ENCODE measurements at regions not wholly inside any gene's neighbourhood (a gene's known extent, or its start where the extent isn't known, plus 50 kb on each side); places are given as distances from the start of the nearest gene placed in this dataset.
"Not testable (repeated sequence)": the region's sequence is repeated elsewhere in the genome, so short reads cannot be mapped to it uniquely, and the experiment has no call there.

DNA sequence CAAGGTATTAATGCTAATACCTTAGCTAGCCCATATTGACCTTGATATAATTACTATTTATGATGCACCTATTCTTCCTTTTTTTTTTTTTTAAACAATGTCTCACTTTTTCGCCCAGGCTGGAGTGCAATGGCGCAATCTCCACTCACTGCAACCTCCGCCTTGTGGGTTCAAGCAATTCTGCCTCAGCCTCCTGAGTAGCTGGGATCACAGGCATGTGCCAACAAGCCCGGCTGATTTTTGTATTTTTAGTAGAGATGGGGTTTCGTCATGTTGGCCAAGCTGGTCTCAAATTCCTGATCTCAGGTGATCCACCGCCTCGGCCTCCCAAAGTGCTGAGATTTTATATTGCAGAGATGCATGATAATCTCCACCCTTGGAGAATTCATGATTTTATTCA is 1028.0 kb downstream of the MAT2B start:
- DNase-seq (ENCODE audit: low read depth, low spot score); in situ Hi-C loops (cut with HindIII; ENCODE audit: low pct_unique_long_range_greater_than_20kb, low sequenced_read_pairs): not testable (repeated sequence)

DNA sequence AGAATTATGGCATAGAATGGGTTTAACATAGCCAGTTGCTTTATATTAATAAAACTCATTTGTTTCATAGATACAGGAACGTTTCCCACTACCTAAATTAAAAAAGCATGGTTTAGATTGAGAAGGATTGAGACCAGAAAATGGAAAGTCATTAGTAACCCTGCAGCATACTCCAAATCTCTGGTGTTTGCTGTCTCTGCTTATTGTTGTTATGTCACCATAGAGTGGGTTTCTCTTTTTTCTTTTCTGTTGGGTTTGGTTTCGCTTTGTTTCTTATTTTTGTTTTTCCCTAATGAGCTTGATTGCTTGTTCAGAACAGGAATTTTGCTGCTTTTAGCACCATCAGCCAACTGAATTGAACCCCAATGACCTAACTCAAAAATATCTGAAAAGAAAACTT is 1034.8 kb downstream of the MAT2B start:
- in situ Hi-C loops (cut with HindIII; ENCODE audit: low pct_unique_long_range_greater_than_20kb, low sequenced_read_pairs) = no loop called here
- no peak for DNase-seq (ENCODE audit: low read depth, low spot score)

GRCh38 chr5:164545507-164545906 is 1040.1 kb downstream of the MAT2B start:
- DNase-seq (ENCODE audit: low read depth, low spot score) = no peak
- in situ Hi-C loops (cut with HindIII; ENCODE audit: low pct_unique_long_range_greater_than_20kb, low sequenced_read_pairs) = no loop called here

GRCh38 chr5:164553851-164554250 is 1048.4 kb downstream of the MAT2B start:
- in situ Hi-C loops (cut with HindIII; ENCODE audit: low pct_unique_long_range_greater_than_20kb, low sequenced_read_pairs) = no loop called here
- no peak for DNase-seq (ENCODE audit: low read depth, low spot score)

- DNase-seq (ENCODE audit: low read depth, low spot score) = no peak
Measured at GRCh38 chr5:164555809-164556208, 1050.4 kb downstream of the MAT2B start.

DNA sequence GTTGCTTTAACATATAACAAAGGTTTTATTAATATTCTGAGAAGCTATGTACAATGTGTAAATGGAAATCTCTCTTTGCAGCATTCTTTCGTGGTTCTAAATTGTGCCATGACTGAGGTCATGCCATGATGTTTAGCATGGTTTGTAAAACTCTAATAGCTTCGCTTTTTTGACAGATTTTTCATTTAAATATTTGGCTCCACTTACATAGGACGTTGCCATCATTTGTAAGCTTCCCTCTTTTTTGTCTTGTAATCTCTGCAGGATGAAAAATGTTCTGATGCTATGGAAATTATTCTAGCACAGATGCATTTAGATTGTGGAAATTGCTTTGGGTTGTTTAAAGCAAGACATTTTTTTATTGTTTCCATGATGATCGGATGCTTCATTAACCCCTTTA is 1054.8 kb downstream of the MAT2B start:
- in situ Hi-C loops (cut with HindIII; ENCODE audit: low pct_unique_long_range_greater_than_20kb, low sequenced_read_pairs) = no loop called here
- no peak for DNase-seq (ENCODE audit: low read depth, low spot score)

More at GRCh38 chr5:164555809-164556208, 1050.4 kb downstream of the MAT2B start:
- in situ Hi-C loops (cut with HindIII; ENCODE audit: low pct_unique_long_range_greater_than_20kb, low sequenced_read_pairs) = no loop called here

DNA sequence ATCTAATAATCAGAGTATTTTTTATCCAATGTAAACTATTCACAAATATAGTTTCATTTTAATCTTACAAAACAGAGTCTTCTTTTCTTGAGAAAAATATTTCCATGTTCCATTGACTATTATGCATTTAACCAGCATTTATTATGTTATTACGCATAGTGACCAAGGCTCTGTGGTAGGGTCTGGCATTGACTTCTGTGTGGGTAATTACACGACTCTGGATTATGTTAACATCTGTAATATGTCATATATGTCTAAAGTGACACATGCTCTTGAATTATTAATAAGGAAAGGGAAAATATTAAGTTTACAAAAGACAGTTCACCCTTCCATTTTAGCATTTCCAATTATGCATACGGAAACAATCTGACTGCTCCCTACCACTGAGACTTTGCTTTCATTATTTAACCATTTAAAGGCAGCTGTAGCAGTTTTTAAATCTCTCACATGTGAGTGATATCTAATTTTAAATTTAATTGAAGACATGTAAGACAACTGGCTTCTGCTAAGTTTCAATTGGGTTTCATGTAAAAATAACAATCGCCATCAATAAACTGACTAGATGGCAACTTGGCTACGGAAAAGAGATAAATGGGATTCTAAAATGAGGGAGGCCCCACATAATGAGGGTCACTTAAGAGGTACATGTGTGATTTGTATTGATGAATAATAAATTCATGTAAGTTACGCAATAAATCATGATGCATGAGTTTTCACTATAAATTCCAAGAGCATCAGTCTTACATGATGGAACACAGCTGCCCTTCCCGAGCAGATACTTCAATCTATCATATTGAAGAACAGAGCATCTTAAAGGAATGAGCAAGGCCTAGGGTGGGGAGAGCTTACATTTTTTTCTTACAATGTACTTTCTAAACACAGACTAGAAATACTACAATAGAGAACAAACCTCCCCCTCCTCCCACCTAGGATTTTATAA is 1056.8 kb downstream of the MAT2B start:
- in situ Hi-C loops (cut with HindIII; ENCODE audit: low pct_unique_long_range_greater_than_20kb, low sequenced_read_pairs) = no loop called here
- DNase-seq (ENCODE audit: low read depth, low spot score) = no peak

GRCh38 chr5:164563370-164563769 is 1058.0 kb downstream of the MAT2B start:
- in situ Hi-C loops (cut with HindIII; ENCODE audit: low pct_unique_long_range_greater_than_20kb, low sequenced_read_pairs) = no loop called here
- no peak for DNase-seq (ENCODE audit: low read depth, low spot score)

DNA sequence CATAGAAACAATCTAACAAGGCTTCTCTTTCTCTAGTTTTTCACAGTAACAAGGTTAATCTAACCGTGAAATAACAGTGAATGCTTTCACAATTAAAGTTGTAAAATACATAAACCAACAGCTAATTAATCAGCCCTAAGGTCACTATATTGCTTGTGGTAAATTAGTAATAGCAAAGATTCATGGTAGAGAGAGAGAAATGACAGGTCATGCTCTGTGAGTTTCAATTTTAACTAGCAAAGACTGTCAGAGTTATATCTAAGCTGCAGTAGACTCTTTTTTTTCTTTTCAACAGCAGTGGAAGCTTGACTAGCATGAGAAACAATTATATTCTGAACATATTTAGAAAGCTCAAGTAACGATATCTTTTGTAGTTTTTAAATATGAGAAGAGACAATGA is 1068.0 kb downstream of the MAT2B start:
- no peak for DNase-seq (ENCODE audit: low read depth, low spot score)
- in situ Hi-C loops (cut with HindIII; ENCODE audit: low pct_unique_long_range_greater_than_20kb, low sequenced_read_pairs) = no loop called here

DNA sequence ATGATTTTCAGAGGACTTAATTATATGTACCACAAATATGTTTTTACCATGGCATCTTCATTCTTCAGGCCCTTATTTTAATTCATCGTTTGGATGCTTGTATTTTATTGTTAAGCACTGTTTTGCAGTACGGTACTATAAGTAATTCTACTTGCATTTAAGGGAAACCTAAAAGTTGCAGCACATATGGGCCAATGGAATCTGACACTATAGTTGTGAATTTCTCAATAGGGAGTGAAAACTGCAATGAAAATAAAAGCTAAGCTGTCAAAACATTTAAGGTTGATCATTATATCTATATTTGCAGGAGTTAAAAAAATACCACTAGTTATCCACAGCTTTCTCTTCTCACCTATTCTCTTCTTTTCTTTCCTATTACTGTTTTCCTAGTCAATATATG is 1071.8 kb downstream of the MAT2B start:
- in situ Hi-C loops (cut with HindIII; ENCODE audit: low pct_unique_long_range_greater_than_20kb, low sequenced_read_pairs) = no loop called here
- no peak for DNase-seq (ENCODE audit: low read depth, low spot score)

GRCh38 chr5:164577742-164578141 is 1072.3 kb downstream of the MAT2B start:
- DNase-seq (ENCODE audit: low read depth, low spot score) = no peak
- in situ Hi-C loops (cut with HindIII; ENCODE audit: low pct_unique_long_range_greater_than_20kb, low sequenced_read_pairs) = no loop called here

DNA sequence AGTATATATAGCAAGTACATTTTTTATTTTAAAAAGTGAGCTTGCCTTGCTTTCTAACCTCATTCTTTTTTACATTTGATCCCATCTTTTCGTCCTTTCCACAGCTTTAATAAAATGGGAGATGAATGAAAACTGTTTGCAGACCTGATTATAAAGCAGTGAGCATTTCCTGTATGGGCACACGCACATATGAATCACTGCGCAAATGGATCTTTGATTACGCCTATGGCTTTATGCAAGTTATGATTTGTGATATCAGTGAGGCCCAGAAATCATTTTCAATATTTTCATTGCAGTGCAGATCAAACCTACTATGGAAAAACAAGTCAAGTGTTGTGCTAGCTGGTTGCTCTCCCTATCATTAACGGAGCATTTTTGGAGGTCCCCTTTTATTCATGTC is 1073.0 kb downstream of the MAT2B start:
- DNase-seq (ENCODE audit: low read depth, low spot score) = no peak
- in situ Hi-C loops (cut with HindIII; ENCODE audit: low pct_unique_long_range_greater_than_20kb, low sequenced_read_pairs) = no loop called here

DNA sequence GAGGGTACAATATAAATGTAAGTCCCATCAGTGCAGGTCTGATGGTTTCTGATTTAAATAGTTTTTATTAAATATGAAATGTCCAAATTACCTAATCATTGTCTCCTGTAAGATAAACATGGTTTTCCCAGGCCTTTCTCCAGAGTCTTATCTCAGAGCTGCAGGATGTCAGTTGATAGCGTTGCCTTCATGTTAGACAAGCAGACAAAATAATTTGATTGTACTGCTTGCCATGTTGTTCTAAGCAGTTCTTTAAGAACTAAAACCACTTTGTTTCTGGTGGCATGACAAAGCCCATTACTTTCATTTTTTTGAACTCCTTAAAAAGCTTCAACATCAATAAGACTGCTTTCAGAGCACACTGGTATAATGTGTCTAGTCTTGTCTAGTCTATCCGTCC is 1073.5 kb downstream of the MAT2B start:
- in situ Hi-C loops (cut with HindIII; ENCODE audit: low pct_unique_long_range_greater_than_20kb, low sequenced_read_pairs) = no loop called here
- DNase-seq (ENCODE audit: low read depth, low spot score) = no peak

DNA sequence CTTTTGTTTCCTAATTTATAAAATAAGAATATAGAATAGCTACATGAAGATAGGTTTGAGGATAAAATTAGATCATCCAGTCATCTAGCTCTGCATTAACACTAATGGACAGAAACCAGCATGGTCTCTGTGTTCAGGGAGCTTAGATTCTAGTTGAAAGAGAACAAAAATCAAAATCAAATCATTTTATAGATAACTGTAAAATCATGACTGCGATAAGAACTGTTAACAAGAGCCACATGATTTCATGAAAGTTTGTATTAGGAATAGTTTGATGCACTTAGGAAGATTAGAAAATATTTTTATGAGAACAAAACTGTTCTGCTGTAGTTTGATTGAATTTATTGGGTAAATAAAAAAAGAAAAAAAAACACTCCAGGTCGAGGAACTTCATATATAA is 1074.7 kb downstream of the MAT2B start:
- DNase-seq (ENCODE audit: low read depth, low spot score) = no peak
- in situ Hi-C loops (cut with HindIII; ENCODE audit: low pct_unique_long_range_greater_than_20kb, low sequenced_read_pairs) = no loop called here

- in situ Hi-C loops (cut with HindIII; ENCODE audit: low pct_unique_long_range_greater_than_20kb, low sequenced_read_pairs) = no loop called here
- no peak for DNase-seq (ENCODE audit: low read depth, low spot score)
Measured at GRCh38 chr5:164581889-164582288, 1076.5 kb downstream of the MAT2B start.

GRCh38 chr5:164593982-164594381 is 1088.6 kb downstream of the MAT2B start:
- in situ Hi-C loops (cut with HindIII; ENCODE audit: low pct_unique_long_range_greater_than_20kb, low sequenced_read_pairs) = no loop called here
- DNase-seq (ENCODE audit: low read depth, low spot score) = no peak

DNA sequence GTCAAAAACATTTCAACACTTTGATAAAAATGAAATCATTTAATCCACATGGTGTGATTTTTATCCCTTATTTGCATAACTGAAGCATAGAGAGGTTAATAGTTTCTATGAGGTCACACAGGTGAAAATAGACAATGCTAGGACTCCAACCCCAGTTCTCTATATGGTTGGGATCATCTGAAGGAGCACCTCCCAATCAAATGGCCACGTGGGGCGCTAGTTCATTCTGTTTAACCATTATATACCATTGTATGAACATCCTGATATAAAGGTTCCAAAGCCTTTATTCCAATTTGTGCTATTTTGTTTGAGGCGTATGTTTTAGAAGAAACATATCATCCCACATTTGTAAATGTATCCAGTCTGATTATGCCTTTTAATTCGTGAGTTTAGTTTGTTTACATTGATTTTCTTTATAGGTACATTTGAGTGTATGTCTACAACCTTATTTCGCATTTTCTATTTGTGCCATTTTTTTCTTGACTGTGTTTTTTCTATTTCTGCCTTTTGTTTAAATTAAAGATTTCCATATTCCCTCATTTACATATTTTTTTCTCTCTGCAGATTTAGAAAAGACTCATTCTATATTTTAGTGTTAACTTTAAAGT is 1092.0 kb downstream of the MAT2B start:
- in situ Hi-C loops (cut with HindIII; ENCODE audit: low pct_unique_long_range_greater_than_20kb, low sequenced_read_pairs) = no loop called here
- DNase-seq (ENCODE audit: low read depth, low spot score) = peak; percentile 51

GRCh38 chr5:164600274-164600673 is 1094.9 kb downstream of the MAT2B start:
- DNase-seq (ENCODE audit: low read depth, low spot score) = no peak
- in situ Hi-C loops (cut with HindIII; ENCODE audit: low pct_unique_long_range_greater_than_20kb, low sequenced_read_pairs) = no loop called here

- in situ Hi-C loops (cut with HindIII; ENCODE audit: low pct_unique_long_range_greater_than_20kb, low sequenced_read_pairs) = no loop called here
- DNase-seq (ENCODE audit: low read depth, low spot score) = no peak
Measured at GRCh38 chr5:164600929-164601535, 1095.6 kb downstream of the MAT2B start.

Measured in SK-MEL-5 (cell line).